ENCODE measurements at regions not wholly inside any gene's neighbourhood (a gene's known extent, or its start where the extent isn't known, plus 50 kb on each side); places are given as distances from the start of the nearest gene placed in this dataset.

GRCh38 chr20:11051136-11051535 is 377.3 kb upstream of the JAG1 start:
- TF ChIP-seq GABPA (IDR thresholded peaks at IDR 0.05; ENCODE audit: low read depth) (no peak), IRF3 (IDR thresholded peaks at IDR 0.05; ENCODE audit: low read depth, low read length) (no peak), POLR2AphosphoS5 (IDR thresholded peaks at IDR 0.05; ENCODE audit: low read depth, low read length) (no peak), EP300 (IDR thresholded peaks at IDR 0.05; ENCODE audit: borderline replicate concordance in 1 of 2, low read depth in 1 of 2, low read length in 1 of 2) (no peak), MEF2A (IDR thresholded peaks at IDR 0.05; ENCODE audit: borderline replicate concordance, low read depth) (no peak), FOXJ3 (CRISPR knock-in tag; IDR thresholded peaks at IDR 0.05) (no peak), RXRA (IDR thresholded peaks at IDR 0.05; ENCODE audit: borderline replicate concordance, low read depth) (no peak), TEAD4 (IDR thresholded peaks at IDR 0.05; ENCODE audit: borderline replicate concordance, insufficient read depth) (no peak), TCF12 (IDR thresholded peaks at IDR 0.05) (no peak), FOXM1 (IDR thresholded peaks at IDR 0.05; ENCODE audit: low read depth) (no peak), EZH2phosphoT487 (IDR thresholded peaks at IDR 0.05; ENCODE audit: borderline replicate concordance, low read depth) (no peak), SIN3A (IDR thresholded peaks at IDR 0.05; ENCODE audit: borderline replicate concordance, low read depth, low read length) (no peak), JUND (IDR thresholded peaks at IDR 0.05) (no peak), NFIC (IDR thresholded peaks at IDR 0.05; ENCODE audit: borderline replicate concordance) (no peak), GATA2 (CRISPR knock-in tag; IDR thresholded peaks at IDR 0.05) (no peak), CHD2 (IDR thresholded peaks at IDR 0.05; ENCODE audit: low read length, partially characterized antibody) (no peak), USF1 (IDR thresholded peaks at IDR 0.05; ENCODE audit: borderline replicate concordance, low read depth) (no peak), RCOR1 (IDR thresholded peaks at IDR 0.05; ENCODE audit: low read length) (no peak), USF2 (IDR thresholded peaks at IDR 0.05; ENCODE audit: borderline replicate concordance, low read depth, low read length) (no peak)
- Histone ChIP-seq H3K27me3 (ENCODE audit: insufficient read depth) (no peaks in the 10 kb centered on the region), H4K20me1 (ENCODE audit: insufficient read depth) (no peaks in the 10 kb centered on the region), H3K9ac (no peak overlapping the region), H3K9me2 (no peaks in the 10 kb centered on the region), H3F3A (replicated peaks; ENCODE audit: insufficient read depth) (peaks cover 6% of the 10 kb centered on the region), H3K79me2 (ENCODE audit: insufficient read depth) (no peaks in the 10 kb centered on the region), H3K9me3 (no peaks in the 10 kb centered on the region), H2AFZ (ENCODE audit: low read depth) (no peak overlapping the region), H3K27ac (ENCODE audit: low read depth in 2 of 2, low read length in 1 of 2) (no peak overlapping the region), H3K36me3 (replicated peaks in 1 of 2; ENCODE audit: control insufficient read depth in 1 of 2, insufficient read depth in 2 of 2, low read length in 1 of 2) (no peaks in the 10 kb centered on the region), H3K4me2 (no peak overlapping the region), H3K4me3 (ENCODE audit: low read depth in 2 of 2, low read length in 1 of 2) (no peak overlapping the region), H3K4me1 (ENCODE audit: control insufficient read depth in 1 of 2, insufficient read depth in 2 of 2, low read depth in 1 of 2, low read length in 1 of 2) (no peaks in the 10 kb centered on the region)
- POLR2A ChIA-PET: no interaction called here
- 87% methylated on average over 3 of the region's 3 CpGs for WGBS (ENCODE audit: low lambda C conversion rate)
- no peak for DNase-seq
- CTCF ChIA-PET: no interaction called here
